Activated CD4-positive, alpha-beta T cell treated with anti-CD3 and anti-CD28 coated beads, Interleukin-2, amount 10 ng/mL, durations not matched to agents 7 days and 5 days (primary cell): ENCODE measurements at regions not wholly inside any gene's neighbourhood (a gene's known extent, or its start where the extent isn't known, plus 50 kb on each side); places are given as distances from the start of the nearest gene placed in this dataset.
"Not testable (repeated sequence)": the region's sequence is repeated elsewhere in the genome, so short reads cannot be mapped to it uniquely, and the experiment has no call there.

Experiments used
- CTCF ChIA-PET: fragments of 350-600 bp; sonication (Branson Sonifier 250); formaldehyde crosslinking; loops from one replicate; lab custom pipeline; 2021; ENCODE audit warnings: antibody characterized with exemption; lab: Charles Lee
- POLR2A ChIA-PET: fragments of 350-600 bp; sonication (Branson Sonifier 250); formaldehyde crosslinking; loops from one replicate; lab custom pipeline; 2021; ENCODE audit warnings: antibody characterized with exemption; lab: Charles Lee
- DNase-seq: peaks from one replicate; pipeline ENCODE4 v3.0.0-alpha.2; 2020
- H3K27ac Mint-ChIP-seq: one replicate; pipeline ENCODE4 v1.8.0; 2021; ENCODE audit warnings: mild to moderate bottlenecking, moderate library complexity, mixed read lengths
- H3K27me3 Mint-ChIP-seq: one replicate; pipeline ENCODE4 v1.8.0; 2021; ENCODE audit warnings: mixed read lengths
- H3K36me3 Mint-ChIP-seq: one replicate; pipeline ENCODE4 v1.8.0; 2021; ENCODE audit warnings: low read depth, mixed read lengths
- H3K4me1 Mint-ChIP-seq: one replicate; pipeline ENCODE4 v1.8.0; 2021; ENCODE audit warnings: mixed read lengths
- H3K4me3 Mint-ChIP-seq: one replicate; pipeline ENCODE4 v1.8.0; 2021; ENCODE audit warnings: mild to moderate bottlenecking, moderate library complexity, mixed read lengths
- H3K9me3 Mint-ChIP-seq: one replicate; pipeline ENCODE4 v1.8.0; 2021; ENCODE audit warnings: mixed read lengths

DNA sequence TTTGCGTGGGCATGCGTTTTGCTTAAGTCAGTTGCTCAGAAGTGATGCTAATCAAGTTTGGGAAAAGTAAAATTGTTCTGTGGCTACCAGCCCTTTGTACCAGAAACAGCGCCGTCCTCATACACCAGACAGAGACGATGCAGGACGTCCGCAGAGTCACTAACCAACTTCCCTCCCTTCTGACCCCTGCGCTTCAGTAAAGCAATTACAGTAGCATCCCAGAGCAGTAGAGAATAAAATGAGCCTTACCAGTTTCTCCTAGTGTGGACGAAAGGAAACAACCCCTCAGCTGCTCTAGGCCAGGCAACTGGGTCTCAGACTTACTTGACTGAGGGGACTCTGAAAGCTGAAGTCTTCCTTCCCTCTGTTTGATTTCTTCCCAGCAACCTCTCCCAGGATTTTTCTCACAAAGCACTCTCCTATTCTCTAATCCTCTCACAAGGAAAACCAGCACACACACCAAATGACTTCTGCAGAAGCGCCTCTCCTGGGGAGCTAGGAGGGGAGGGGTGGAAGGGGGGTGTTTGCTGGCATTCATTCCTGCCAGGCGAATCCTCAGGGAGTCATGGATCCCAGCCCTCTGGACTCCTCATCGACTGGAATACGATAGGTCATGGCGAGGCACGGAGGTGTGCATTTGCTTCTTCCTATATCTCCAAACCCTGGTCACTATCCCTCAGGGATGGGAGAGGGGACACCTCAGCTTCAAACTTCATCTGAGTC lies 56.0 kb upstream of the MID1 start:
- Mint-ChIP-seq H3K9me3 (no peaks in the 10 kb centered on the region), H3K4me3 (no peak overlapping the region), H3K27ac (no peak overlapping the region), H3K4me1 (no peaks in the 10 kb centered on the region), H3K36me3 (no peaks in the 10 kb centered on the region), H3K27me3 (no peaks in the 10 kb centered on the region)
- DNase-seq: no peak
- CTCF ChIA-PET: no interaction called here
- POLR2A ChIA-PET: no interaction called here

DNA sequence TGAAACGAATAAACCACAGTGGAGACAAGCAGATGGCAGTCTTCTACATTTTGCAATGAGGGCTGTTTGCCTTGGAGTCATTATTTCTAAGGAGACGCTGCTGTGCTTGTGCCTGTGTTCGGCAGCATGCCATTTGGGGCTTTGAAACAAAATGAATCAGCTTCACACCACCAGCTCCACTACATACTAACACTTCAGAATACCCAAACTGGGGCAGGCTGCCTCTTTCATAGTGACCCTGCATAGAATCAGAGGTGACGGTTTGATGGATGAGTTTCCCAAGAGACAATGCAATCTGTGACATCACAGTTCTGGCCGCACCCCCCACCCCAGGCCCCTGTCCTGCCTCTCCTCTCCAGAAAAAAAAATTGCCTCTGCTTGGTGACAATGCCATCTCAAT lies 57.1 kb upstream of the MID1 start:
- ChIA-PET CTCF (no interaction called here), POLR2A (no interaction called here)
- Mint-ChIP-seq H3K27me3 (no peaks in the 10 kb centered on the region), H3K27ac (no peak overlapping the region), H3K36me3 (no peaks in the 10 kb centered on the region), H3K4me1 (no peaks in the 10 kb centered on the region), H3K4me3 (no peak overlapping the region), H3K9me3 (no peaks in the 10 kb centered on the region)
- DNase-seq: no peak

DNA sequence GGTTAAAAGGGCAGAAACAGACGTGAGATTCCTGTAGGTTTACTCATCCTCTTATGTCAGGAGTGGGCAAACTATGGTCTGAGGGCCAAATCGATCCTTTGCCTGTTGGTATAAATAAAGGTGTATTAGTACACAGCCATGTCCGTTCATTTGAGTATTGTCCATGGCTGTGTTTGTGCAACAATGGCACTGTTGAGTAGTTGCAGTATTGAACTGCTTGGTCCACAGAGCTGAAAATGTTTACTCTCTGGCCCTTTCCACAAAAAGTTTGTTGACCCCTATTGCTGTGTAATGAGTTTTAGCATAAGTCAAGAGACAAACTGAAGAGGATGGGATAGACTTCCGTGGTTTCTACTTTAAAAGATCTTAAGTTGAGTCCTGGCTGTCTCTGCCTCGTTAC lies 59.0 kb upstream of the MID1 start:
- CTCF ChIA-PET: no interaction called here
- no peaks in the 10 kb centered on the region for H3K27me3 Mint-ChIP-seq
- no peak overlapping the region for H3K4me3 Mint-ChIP-seq
- no peaks in the 10 kb centered on the region for H3K36me3 Mint-ChIP-seq
- no peak overlapping the region for H3K27ac Mint-ChIP-seq
- H3K4me1 Mint-ChIP-seq: no peaks in the 10 kb centered on the region
- POLR2A ChIA-PET: no interaction called here
- no peaks in the 10 kb centered on the region for H3K9me3 Mint-ChIP-seq
- no peak for DNase-seq

DNA sequence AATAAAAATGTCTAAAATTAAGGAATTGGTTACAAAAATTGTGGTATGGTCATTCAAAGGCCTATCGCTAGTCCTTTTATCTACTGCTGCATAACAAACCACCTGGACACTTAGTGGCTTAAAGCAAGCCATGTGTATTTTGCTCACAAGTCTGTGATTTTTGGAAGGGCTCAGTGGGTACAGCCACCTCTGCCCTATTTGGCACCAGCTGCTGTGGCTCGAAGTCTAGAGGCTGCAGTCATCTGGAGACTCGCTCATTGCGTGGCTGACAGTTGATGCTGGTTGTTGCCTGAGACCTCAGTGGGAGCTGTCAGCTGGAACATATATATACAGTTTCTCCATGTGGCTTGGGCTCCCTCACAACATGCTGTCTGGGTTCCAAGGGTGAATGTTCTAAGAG lies 60.8 kb upstream of the MID1 start:
- DNase-seq: no peak
- H3K4me1 Mint-ChIP-seq: no peaks in the 10 kb centered on the region
- H3K4me3 Mint-ChIP-seq: no peak overlapping the region
- H3K9me3 Mint-ChIP-seq: no peaks in the 10 kb centered on the region
- no peaks in the 10 kb centered on the region for H3K36me3 Mint-ChIP-seq
- ChIA-PET POLR2A (no interaction called here), CTCF (no interaction called here)
- no peaks in the 10 kb centered on the region for H3K27me3 Mint-ChIP-seq
- H3K27ac Mint-ChIP-seq: no peak overlapping the region

DNA sequence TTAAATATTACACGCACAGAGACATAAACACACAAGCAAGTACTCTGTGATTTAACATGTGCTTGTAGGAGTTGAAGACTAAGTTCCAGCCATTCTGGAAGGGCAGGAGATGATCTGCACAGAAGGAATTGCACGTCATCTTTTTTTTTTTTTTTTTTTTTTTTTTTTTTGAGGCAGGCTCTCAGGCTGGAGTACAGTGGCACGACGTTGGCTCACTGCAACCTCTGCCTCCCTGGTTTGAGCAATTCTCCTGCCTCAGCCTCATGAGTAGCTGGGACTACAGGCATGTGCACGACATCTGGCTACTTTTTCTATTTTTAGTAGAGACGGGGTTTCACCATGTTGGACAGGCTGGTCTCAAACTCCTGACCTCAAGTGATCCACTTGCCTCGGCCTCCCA lies 63.2 kb upstream of the MID1 start:
- CTCF ChIA-PET, H3K4me3 Mint-ChIP-seq, POLR2A ChIA-PET, H3K27ac Mint-ChIP-seq, H3K36me3 Mint-ChIP-seq, H3K4me1 Mint-ChIP-seq, H3K9me3 Mint-ChIP-seq, DNase-seq, H3K27me3 Mint-ChIP-seq: not testable (repeated sequence)

DNA sequence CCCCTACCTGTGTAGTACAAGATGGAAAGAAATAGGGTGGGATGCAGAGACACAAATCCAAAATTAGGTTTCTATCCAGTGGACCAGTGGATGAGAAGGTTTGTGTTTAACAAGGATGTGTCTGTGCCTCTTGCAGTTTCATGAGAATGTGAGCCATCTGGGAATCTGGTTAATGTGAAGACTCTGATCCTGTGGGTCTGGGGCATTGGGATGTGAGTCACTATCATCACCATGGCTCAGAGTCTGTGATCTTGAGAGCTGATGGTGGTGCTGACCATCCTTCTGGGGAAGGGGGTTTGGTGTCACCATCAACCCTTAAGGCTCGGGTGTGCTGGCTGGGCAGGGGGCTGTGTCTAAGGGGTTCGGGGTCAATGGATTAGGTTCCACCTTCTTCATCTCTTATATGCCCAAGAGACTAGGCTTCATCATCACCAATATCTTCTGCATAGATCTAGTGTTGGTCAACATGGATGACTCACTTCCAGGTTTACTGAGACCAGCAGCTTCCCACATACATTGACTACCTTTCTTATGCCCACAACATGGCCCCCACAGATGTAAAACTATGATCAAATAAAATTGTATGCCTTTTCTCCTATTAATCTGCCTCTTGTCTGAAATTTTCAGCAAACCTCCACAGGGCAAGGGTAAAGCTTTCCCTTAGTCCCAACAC lies 65.7 kb upstream of the MID1 start:
- H3K9me3 Mint-ChIP-seq: no peaks in the 10 kb centered on the region
- H3K27ac Mint-ChIP-seq: no peak overlapping the region
- H3K36me3 Mint-ChIP-seq: no peaks in the 10 kb centered on the region
- ChIA-PET POLR2A (no interaction called here), CTCF (no interaction called here)
- DNase-seq: no peak
- H3K4me1 Mint-ChIP-seq: no peaks in the 10 kb centered on the region
- no peak overlapping the region for H3K4me3 Mint-ChIP-seq
- H3K27me3 Mint-ChIP-seq: no peaks in the 10 kb centered on the region

DNA sequence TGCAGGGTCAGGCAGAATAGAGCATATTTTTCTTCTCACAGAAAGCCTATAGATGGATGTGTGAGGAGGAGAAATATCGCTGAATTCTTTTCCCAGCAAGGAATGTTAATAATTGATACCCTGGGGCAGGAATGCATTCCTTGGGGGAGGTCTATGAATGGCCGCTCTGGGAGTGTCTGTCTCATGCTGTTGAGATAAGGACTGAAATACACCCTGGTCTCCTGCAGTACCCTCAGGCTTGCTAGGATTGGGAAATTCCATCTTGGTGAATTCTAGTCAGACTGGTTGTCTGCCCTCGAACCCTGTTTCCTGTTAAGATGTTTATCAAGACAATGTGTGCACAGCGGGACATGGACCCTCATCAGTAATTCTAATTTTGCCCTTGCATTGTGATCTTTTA lies 71.4 kb upstream of the MID1 start:
- H3K4me1 Mint-ChIP-seq, H3K27me3 Mint-ChIP-seq, H3K36me3 Mint-ChIP-seq, H3K9me3 Mint-ChIP-seq, CTCF ChIA-PET, DNase-seq, POLR2A ChIA-PET, H3K27ac Mint-ChIP-seq, H3K4me3 Mint-ChIP-seq: not testable (repeated sequence)

DNA sequence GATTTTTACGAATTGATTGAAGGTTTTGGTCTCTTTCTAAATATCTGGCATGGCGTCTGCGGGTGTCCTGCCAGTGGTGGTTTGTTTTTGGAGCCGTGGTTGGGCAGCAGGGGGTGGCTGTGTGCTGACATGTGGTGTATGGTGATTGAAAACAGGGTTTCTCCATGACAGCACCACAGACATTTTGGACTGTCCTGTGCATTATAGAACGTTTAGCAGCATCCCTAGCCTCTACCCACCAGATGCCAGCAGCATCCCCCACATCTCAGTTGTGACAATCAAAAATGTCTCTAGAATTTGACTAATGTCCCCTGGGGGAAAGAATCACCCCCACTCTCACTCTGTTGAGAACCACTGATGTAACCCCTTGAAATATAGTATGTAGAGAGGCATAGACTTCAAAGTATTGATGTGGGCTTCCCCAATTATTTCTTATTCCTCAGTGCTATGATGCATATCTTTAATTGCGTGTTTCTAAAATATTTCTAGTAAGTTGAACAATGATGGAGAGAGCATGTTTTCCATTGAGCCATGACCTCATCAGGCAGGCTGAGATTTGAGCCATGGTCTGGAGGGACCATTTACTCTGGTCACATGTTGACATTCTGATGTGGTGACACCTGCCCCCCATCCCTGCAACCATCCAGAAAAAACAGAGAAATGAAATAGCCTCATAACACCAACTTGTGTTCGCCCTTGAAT lies 77.4 kb upstream of the MID1 start:
- no peaks in the 10 kb centered on the region for H3K36me3 Mint-ChIP-seq
- H3K9me3 Mint-ChIP-seq: no peaks in the 10 kb centered on the region
- no peak for DNase-seq
- H3K4me3 Mint-ChIP-seq: no peak overlapping the region
- CTCF ChIA-PET: no interaction called here
- H3K27me3 Mint-ChIP-seq: no peaks in the 10 kb centered on the region
- no peaks in the 10 kb centered on the region for H3K4me1 Mint-ChIP-seq
- POLR2A ChIA-PET: no interaction called here
- H3K27ac Mint-ChIP-seq: no peak overlapping the region

DNA sequence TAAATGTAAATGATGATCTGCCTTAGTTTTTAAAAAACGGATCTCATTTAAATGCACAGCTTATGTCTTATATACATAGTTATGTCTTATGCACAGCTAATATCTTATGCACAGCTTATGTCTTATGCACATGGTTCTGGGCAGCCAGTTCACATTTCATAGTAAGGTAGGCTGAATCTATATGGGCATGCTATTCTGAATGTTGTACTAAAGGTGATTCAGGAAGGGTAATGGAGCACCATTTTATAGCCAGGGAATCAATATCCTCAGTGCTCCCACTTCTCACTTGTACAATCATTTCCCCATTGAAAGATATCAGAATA lies 77.9 kb upstream of the MID1 start:
- Mint-ChIP-seq H3K4me1 (no peaks in the 10 kb centered on the region), H3K36me3 (no peaks in the 10 kb centered on the region), H3K27me3 (no peaks in the 10 kb centered on the region), H3K27ac (no peak overlapping the region), H3K9me3 (no peaks in the 10 kb centered on the region), H3K4me3 (no peak overlapping the region)
- no peak for DNase-seq
- POLR2A ChIA-PET: no interaction called here
- CTCF ChIA-PET: no interaction called here

DNA sequence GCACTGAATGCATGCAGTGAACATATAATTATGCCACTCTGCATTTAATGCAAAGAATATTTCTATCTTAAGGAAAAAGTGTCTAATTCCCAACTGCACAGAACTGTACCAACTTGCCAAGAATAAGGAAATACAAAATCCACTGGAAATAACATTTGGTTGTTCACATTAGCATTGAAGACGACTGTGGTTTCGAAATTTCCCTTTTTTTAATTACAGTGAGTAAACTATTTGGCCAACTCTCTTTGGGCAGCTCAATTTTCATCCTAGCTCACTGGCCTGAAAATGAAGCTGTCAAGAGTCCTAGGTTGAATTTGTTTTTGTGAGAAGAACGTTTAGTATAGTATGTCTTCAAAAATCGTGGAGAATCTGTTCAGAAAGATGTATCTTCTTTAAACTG lies 81.6 kb upstream of the MID1 start:
- H3K4me3 Mint-ChIP-seq: no peak overlapping the region
- no peaks in the 10 kb centered on the region for H3K9me3 Mint-ChIP-seq
- POLR2A ChIA-PET: no interaction called here
- H3K4me1 Mint-ChIP-seq: no peaks in the 10 kb centered on the region
- no peaks in the 10 kb centered on the region for H3K36me3 Mint-ChIP-seq
- no peaks in the 10 kb centered on the region for H3K27me3 Mint-ChIP-seq
- H3K27ac Mint-ChIP-seq: no peak overlapping the region
- DNase-seq: no peak
- CTCF ChIA-PET: no interaction called here

DNA sequence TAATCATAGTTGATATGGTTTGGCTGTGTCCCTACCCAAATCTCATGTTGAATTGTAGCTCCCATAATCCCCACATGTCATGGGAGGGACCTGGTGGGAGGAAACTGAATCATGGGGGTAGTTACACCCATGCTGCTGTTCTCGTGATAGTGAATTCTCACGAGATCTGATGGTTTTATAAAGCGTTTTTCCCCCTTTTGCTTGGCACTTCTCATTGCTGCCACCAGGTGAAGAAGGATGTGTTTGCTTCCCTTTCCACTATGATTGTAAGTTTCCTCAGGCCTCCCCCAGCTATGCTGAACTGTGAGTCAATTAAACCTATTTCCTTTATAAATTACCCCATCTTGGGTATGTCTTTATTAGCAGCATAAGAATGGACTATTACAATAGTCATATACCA lies 86.0 kb upstream of the MID1 start:
- POLR2A ChIA-PET: not testable (repeated sequence)

DNA sequence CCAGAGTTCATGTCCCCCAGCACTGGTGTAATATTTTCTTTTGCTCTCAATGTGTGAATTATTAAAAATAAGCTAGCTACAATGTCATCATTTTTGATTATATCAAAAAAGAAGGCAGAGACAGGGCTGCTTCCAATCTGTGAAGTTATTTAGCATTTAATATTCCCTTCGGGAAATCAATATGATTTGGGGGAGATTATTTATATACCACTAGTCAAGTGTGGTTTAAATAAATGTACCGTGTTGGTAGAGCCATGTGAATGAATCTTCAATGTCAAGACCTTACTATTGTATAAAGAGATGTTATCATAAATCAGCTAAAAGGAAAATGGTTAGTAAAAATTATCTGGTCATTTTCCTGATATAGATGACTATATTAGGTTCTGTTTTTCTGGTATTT lies 87.4 kb upstream of the MID1 start:
- H3K27me3 Mint-ChIP-seq: no peaks in the 10 kb centered on the region
- CTCF ChIA-PET: no interaction called here
- H3K4me3 Mint-ChIP-seq: no peak overlapping the region
- H3K4me1 Mint-ChIP-seq: no peaks in the 10 kb centered on the region
- POLR2A ChIA-PET: no interaction called here
- no peaks in the 10 kb centered on the region for H3K9me3 Mint-ChIP-seq
- no peak for DNase-seq
- H3K36me3 Mint-ChIP-seq: no peaks in the 10 kb centered on the region
- H3K27ac Mint-ChIP-seq: no peak overlapping the region

More for the DNA sequence above, 86.0 kb upstream of the MID1 start:
- H3K27ac Mint-ChIP-seq, H3K9me3 Mint-ChIP-seq, CTCF ChIA-PET, H3K36me3 Mint-ChIP-seq, H3K4me1 Mint-ChIP-seq, H3K4me3 Mint-ChIP-seq, H3K27me3 Mint-ChIP-seq, DNase-seq: not testable (repeated sequence)

DNA sequence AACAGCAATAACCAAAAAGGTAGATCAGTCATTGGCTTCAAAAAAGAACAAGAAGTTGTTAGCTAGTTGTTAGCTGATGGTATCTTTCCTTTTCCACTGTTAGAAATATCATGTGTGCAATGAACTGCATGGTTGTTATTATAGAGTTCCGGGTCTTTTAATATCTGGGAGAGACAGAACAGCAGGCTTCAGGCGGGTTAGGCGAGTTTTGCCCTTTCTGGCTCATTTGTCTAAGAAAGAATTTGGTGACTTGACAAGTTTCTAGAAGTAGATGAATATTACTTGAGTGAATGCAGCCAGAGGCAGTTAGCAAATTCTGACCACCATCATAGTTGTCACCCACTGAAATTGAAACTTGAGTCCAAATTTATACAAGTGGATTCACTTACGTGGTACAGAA lies 88.9 kb upstream of the MID1 start:
- no peak for DNase-seq
- H3K27ac Mint-ChIP-seq: no peak overlapping the region
- no peak overlapping the region for H3K4me3 Mint-ChIP-seq
- H3K9me3 Mint-ChIP-seq: no peaks in the 10 kb centered on the region
- H3K27me3 Mint-ChIP-seq: no peaks in the 10 kb centered on the region
- POLR2A ChIA-PET: no interaction called here
- no peaks in the 10 kb centered on the region for H3K36me3 Mint-ChIP-seq
- CTCF ChIA-PET: interaction anchor here (0.5 kb wide), 1 partner anchor 741 kb away, joined by 3 read pairs; no protein-coding TSS in a partner anchor
- H3K4me1 Mint-ChIP-seq: no peaks in the 10 kb centered on the region
